WTC11 (cell line): ENCODE measurements at regions not wholly inside any gene's neighbourhood (a gene's known extent, or its start where the extent isn't known, plus 50 kb on each side); places are given as distances from the start of the nearest gene placed in this dataset.

Experiments used
- ATAC-seq: fragments of 200-7000 bp; cut with Tn5 transposase; 2 replicates; pipeline ENCODE4 v1.10.0; 2021; ENCODE audit warnings: mild to moderate bottlenecking, moderate library complexity
- CTCF ChIA-PET: fragments of 300-600 bp; sonication (Branson Sonifier 250); formaldehyde crosslinking; loops from one replicate; lab custom pipeline; 2021; ENCODE audit warnings: antibody characterized with exemption; lab: Charles Lee
- POLR2A ChIA-PET: fragments of 350-600 bp; sonication (Branson Sonifier 250); formaldehyde crosslinking; loops from one replicate; lab custom pipeline; 2021; ENCODE audit warnings: antibody characterized with exemption; lab: Charles Lee
- DNase-seq: peaks from one replicate; pipeline ENCODE4 v3.0.0; 2021; ENCODE audit warnings: low spot score
- H3K27ac Mint-ChIP-seq: 2 replicates; pipeline ENCODE4 v1.8.0; 2021; ENCODE audit warnings: mixed read lengths
- H3K27me3 Mint-ChIP-seq: 2 replicates; pipeline ENCODE4 v1.8.0; 2021; ENCODE audit warnings: low read depth, mild to moderate bottlenecking, moderate library complexity, mixed read lengths
- H3K36me3 Mint-ChIP-seq: 2 replicates; pipeline ENCODE4 v1.8.0; 2021; ENCODE audit warnings: mixed read lengths
- H3K4me1 Mint-ChIP-seq: 2 replicates; pipeline ENCODE4 v1.8.0; 2022; ENCODE audit warnings: mixed read lengths
- H3K4me3 Mint-ChIP-seq: 2 replicates; pipeline ENCODE4 v1.8.0; 2021; ENCODE audit warnings: mild to moderate bottlenecking, moderate library complexity, mixed read lengths
- H3K9me3 Mint-ChIP-seq: 2 replicates; pipeline ENCODE4 v1.8.0; 2021; ENCODE audit warnings: mixed read lengths
- ATF1 ChIP-seq: sonication (generic); formaldehyde crosslinking; IDR thresholded peaks from 2 replicates; pipeline ENCODE4 v1.8.1; 2023; ENCODE audit warnings: mild to moderate bottlenecking, moderate library complexity, missing genetic modification reagents
- ELF4 ChIP-seq: sonication (generic); formaldehyde crosslinking; IDR thresholded peaks from 2 replicates; pipeline ENCODE4 v1.8.1; 2022; ENCODE audit warnings: low read depth, mild to moderate bottlenecking, moderate library complexity, missing genetic modification reagents
- ETV6 ChIP-seq: sonication (generic); formaldehyde crosslinking; IDR thresholded peaks from 2 replicates; pipeline ENCODE4 v1.8.1; 2022; ENCODE audit warnings: mild to moderate bottlenecking, missing genetic modification reagents
- MYBL2 ChIP-seq: sonication (generic); formaldehyde crosslinking; IDR thresholded peaks from 2 replicates; pipeline ENCODE4 v1.8.1; 2023; ENCODE audit warnings: mild to moderate bottlenecking, moderate library complexity, missing genetic modification reagents
- NR3C1 ChIP-seq: sonication (generic); formaldehyde crosslinking; conservative IDR thresholded peaks from 2 replicates; pipeline ENCODE4 v1.8.1; 2023; ENCODE audit warnings: low read depth, mild to moderate bottlenecking, missing genetic modification reagents
- OVOL2 ChIP-seq: fragments of 250-450 bp; sonication (Bioruptor Pico); IDR thresholded peaks from 2 replicates; pipeline ENCODE4 v1.9.0; 2021; ENCODE audit warnings: mild to moderate bottlenecking, borderline replicate concordance
- RELA ChIP-seq: sonication (generic); formaldehyde crosslinking; IDR thresholded peaks from 2 replicates; pipeline ENCODE4 v1.8.1; 2022; ENCODE audit warnings: missing genetic modification reagents, mild to moderate bottlenecking, borderline replicate concordance
- ZNF317 ChIP-seq: sonication (generic); formaldehyde crosslinking; IDR thresholded peaks from 2 replicates; pipeline ENCODE4 v1.8.1; 2023; ENCODE audit warnings: low read depth, mild to moderate bottlenecking, moderate library complexity, missing genetic modification reagents, borderline replicate concordance
- ZNF396 ChIP-seq: fragments of 250-450 bp; sonication (Bioruptor Pico); IDR thresholded peaks from 2 replicates; pipeline ENCODE4 v1.8.0; 2021; ENCODE audit warnings: mild to moderate bottlenecking, moderate library complexity, borderline replicate concordance
- ZNF671 ChIP-seq: fragments of 250-450 bp; sonication (Bioruptor Pico); IDR thresholded peaks from 2 replicates; pipeline ENCODE4 v1.8.0; 2021; ENCODE audit warnings: mild to moderate bottlenecking
- TF ChIP-seq, protein P1 (sequence below): fragments of 250-450 bp; sonication (Bioruptor Pico); IDR thresholded peaks from 2 replicates; pipeline ENCODE4 v1.9.0; 2021; ENCODE audit warnings: mild to moderate bottlenecking, borderline replicate concordance
- TF ChIP-seq, protein P2 (sequence below): fragments of 250-450 bp; sonication (Bioruptor Pico); IDR thresholded peaks from 2 replicates; pipeline ENCODE4 v1.9.0; 2021; ENCODE audit warnings: mild to moderate bottlenecking
- TF ChIP-seq, protein P3 (sequence below): sonication (generic); formaldehyde crosslinking; IDR thresholded peaks from 2 replicates; pipeline ENCODE4 v1.8.1; 2023; ENCODE audit warnings: mild to moderate bottlenecking, missing genetic modification reagents
- TF ChIP-seq, protein P4 (sequence below): sonication (generic); formaldehyde crosslinking; IDR thresholded peaks from 2 replicates; pipeline ENCODE4 v1.8.0; 2023; ENCODE audit warnings: mild to moderate bottlenecking, missing genetic modification reagents

DNA sequence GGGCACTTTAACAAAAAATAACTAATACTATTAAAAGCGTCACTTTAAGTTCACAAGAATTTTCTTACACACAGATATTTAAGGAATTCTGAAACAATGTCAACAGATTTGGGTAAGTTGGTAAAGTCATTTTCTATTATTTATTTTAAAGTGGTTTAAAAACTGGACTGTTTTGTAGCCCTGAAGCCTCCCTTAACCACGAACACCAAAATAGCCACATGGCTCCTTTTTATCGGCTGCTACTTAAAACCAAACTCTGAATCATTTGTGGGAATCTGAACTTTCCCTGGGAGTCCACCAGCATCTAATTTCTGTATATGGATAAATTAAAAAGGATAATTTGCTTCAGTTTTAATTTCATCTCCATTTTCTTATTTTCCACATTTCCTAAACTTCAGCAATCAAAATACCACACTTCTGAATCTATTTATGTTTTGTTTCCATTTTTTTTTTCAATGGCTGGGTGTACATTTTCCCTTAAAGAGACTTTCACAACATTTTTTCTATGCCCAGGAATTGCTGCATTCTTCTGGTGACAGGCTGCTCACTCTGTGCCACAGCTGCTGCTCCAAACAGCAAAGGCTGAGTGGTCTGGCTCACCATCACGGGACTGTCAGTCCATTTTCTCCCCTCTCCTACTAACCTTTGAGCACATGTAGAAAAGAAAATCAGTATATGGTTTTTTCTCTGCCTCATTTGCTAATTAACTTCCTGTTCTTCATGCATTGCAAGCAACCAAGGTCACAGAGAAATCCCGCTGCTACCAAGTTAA, 255.5 kb upstream of the KCNJ16 start (continued):
- TF ChIP-seq, protein P1, sequence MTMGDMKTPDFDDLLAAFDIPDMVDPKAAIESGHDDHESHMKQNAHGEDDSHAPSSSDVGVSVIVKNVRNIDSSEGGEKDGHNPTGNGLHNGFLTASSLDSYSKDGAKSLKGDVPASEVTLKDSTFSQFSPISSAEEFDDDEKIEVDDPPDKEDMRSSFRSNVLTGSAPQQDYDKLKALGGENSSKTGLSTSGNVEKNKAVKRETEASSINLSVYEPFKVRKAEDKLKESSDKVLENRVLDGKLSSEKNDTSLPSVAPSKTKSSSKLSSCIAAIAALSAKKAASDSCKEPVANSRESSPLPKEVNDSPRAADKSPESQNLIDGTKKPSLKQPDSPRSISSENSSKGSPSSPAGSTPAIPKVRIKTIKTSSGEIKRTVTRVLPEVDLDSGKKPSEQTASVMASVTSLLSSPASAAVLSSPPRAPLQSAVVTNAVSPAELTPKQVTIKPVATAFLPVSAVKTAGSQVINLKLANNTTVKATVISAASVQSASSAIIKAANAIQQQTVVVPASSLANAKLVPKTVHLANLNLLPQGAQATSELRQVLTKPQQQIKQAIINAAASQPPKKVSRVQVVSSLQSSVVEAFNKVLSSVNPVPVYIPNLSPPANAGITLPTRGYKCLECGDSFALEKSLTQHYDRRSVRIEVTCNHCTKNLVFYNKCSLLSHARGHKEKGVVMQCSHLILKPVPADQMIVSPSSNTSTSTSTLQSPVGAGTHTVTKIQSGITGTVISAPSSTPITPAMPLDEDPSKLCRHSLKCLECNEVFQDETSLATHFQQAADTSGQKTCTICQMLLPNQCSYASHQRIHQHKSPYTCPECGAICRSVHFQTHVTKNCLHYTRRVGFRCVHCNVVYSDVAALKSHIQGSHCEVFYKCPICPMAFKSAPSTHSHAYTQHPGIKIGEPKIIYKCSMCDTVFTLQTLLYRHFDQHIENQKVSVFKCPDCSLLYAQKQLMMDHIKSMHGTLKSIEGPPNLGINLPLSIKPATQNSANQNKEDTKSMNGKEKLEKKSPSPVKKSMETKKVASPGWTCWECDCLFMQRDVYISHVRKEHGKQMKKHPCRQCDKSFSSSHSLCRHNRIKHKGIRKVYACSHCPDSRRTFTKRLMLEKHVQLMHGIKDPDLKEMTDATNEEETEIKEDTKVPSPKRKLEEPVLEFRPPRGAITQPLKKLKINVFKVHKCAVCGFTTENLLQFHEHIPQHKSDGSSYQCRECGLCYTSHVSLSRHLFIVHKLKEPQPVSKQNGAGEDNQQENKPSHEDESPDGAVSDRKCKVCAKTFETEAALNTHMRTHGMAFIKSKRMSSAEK (CRISPR knock-in tag) = no peak
- TF ChIP-seq, protein P2, sequence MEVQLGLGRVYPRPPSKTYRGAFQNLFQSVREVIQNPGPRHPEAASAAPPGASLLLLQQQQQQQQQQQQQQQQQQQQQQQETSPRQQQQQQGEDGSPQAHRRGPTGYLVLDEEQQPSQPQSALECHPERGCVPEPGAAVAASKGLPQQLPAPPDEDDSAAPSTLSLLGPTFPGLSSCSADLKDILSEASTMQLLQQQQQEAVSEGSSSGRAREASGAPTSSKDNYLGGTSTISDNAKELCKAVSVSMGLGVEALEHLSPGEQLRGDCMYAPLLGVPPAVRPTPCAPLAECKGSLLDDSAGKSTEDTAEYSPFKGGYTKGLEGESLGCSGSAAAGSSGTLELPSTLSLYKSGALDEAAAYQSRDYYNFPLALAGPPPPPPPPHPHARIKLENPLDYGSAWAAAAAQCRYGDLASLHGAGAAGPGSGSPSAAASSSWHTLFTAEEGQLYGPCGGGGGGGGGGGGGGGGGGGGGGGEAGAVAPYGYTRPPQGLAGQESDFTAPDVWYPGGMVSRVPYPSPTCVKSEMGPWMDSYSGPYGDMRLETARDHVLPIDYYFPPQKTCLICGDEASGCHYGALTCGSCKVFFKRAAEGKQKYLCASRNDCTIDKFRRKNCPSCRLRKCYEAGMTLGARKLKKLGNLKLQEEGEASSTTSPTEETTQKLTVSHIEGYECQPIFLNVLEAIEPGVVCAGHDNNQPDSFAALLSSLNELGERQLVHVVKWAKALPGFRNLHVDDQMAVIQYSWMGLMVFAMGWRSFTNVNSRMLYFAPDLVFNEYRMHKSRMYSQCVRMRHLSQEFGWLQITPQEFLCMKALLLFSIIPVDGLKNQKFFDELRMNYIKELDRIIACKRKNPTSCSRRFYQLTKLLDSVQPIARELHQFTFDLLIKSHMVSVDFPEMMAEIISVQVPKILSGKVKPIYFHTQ (CRISPR knock-in tag) = no peak
- TF ChIP-seq ELF4 (CRISPR knock-in tag) (no peak), RELA (CRISPR knock-in tag) (no peak)

DNA sequence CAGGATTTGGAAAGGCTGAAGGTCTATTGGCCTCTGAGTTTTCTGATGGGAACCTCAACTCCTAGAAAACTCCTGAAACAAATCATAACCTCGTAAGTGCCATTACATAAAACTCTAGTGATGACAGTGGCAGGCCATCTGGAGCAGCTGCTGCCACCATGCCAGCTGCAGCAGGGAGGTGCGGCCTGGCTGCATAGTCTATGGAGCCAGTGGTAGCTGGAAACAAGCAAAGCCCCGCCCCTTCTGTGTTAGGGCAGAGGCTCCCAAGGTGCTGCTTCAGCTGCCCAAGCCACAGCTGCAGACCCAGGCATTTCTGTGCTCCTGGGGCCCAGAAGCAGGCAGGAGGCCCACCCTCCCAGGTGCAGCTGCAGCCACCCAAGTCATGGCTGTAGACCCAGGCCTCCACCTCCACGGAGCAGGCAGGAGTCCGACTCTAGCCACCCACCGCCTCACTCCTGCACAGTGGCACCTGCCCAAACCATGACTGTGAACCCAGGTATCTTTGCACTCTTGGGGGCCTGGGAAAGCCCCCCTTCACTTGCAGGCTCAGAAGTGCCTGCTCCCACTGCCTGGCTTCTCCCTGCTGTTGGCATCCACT, 254.1 kb upstream of the KCNJ16 start:
- ChIA-PET POLR2A (no interaction called here), CTCF (no interaction called here)
- peak; percentile 41; the same call in 1 of the 2 replicates for ATAC-seq
- Mint-ChIP-seq H3K4me1 (no peaks in the 10 kb centered on the region), H3K9me3 (peaks cover 22% of the 10 kb centered on the region), H3K27me3 (no peaks in the 10 kb centered on the region), H3K4me3 (no peak overlapping the region), H3K36me3 (no peaks in the 10 kb centered on the region), H3K27ac (no peak overlapping the region)
- DNase-seq = no peak
- TF ChIP-seq, protein P1 (CRISPR knock-in tag) = no peak
- no peak for TF ChIP-seq ETV6 (CRISPR knock-in tag)
- TF ChIP-seq ATF1 (CRISPR knock-in tag) = no peak
- no peak for TF ChIP-seq NR3C1 (CRISPR knock-in tag)

DNA sequence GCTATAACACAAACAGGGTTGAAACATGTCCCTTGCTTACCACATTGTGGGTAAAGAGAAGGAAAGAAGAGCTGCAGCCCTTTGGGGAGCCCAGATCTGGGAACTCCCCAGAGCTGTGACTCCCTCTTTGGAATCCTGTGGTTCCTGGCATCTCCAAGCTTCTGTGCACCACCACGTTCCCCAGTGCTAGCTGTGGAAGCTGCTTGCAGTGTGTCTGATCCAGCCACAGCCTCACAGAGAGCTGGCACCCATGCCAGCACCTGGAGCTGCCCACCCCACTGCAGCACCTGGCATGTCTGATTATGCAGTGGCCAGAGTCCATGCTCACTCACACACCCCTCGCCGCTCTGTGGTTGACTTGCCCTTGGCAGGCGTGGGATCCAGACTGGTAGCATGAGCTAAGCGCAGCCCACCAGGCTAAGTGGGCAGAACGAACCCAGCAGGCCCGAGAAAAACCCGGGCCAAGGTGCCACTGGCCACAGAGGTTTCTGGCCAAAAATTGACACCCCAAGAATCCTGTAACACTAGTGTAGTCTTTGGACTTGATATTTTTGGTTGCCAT, 252.6 kb upstream of the KCNJ16 start:
- no peaks in the 10 kb centered on the region for H3K27me3 Mint-ChIP-seq
- H3K27ac Mint-ChIP-seq = no peak overlapping the region
- ATAC-seq = no peak
- peaks cover 31% of the 10 kb centered on the region for H3K9me3 Mint-ChIP-seq
- DNase-seq = no peak
- CTCF ChIA-PET = interaction anchor here (1.4 kb wide), 1 partner anchor 215 kb away, joined by 5 read pairs; no protein-coding TSS in a partner anchor
- H3K36me3 Mint-ChIP-seq = no peaks in the 10 kb centered on the region
- no peaks in the 10 kb centered on the region for H3K4me1 Mint-ChIP-seq
- POLR2A ChIA-PET = no interaction called here
- no peak overlapping the region for H3K4me3 Mint-ChIP-seq
- TF ChIP-seq MYBL2 (CRISPR knock-in tag) (no peak), OVOL2 (CRISPR knock-in tag) (no peak), ZNF671 (CRISPR knock-in tag) (no peak), ZNF396 (CRISPR knock-in tag) (no peak), ZNF317 (no peak)
- TF ChIP-seq, protein P3, sequence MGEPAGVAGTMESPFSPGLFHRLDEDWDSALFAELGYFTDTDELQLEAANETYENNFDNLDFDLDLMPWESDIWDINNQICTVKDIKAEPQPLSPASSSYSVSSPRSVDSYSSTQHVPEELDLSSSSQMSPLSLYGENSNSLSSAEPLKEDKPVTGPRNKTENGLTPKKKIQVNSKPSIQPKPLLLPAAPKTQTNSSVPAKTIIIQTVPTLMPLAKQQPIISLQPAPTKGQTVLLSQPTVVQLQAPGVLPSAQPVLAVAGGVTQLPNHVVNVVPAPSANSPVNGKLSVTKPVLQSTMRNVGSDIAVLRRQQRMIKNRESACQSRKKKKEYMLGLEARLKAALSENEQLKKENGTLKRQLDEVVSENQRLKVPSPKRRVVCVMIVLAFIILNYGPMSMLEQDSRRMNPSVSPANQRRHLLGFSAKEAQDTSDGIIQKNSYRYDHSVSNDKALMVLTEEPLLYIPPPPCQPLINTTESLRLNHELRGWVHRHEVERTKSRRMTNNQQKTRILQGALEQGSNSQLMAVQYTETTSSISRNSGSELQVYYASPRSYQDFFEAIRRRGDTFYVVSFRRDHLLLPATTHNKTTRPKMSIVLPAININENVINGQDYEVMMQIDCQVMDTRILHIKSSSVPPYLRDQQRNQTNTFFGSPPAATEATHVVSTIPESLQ = no peak
- TF ChIP-seq, protein P4, sequence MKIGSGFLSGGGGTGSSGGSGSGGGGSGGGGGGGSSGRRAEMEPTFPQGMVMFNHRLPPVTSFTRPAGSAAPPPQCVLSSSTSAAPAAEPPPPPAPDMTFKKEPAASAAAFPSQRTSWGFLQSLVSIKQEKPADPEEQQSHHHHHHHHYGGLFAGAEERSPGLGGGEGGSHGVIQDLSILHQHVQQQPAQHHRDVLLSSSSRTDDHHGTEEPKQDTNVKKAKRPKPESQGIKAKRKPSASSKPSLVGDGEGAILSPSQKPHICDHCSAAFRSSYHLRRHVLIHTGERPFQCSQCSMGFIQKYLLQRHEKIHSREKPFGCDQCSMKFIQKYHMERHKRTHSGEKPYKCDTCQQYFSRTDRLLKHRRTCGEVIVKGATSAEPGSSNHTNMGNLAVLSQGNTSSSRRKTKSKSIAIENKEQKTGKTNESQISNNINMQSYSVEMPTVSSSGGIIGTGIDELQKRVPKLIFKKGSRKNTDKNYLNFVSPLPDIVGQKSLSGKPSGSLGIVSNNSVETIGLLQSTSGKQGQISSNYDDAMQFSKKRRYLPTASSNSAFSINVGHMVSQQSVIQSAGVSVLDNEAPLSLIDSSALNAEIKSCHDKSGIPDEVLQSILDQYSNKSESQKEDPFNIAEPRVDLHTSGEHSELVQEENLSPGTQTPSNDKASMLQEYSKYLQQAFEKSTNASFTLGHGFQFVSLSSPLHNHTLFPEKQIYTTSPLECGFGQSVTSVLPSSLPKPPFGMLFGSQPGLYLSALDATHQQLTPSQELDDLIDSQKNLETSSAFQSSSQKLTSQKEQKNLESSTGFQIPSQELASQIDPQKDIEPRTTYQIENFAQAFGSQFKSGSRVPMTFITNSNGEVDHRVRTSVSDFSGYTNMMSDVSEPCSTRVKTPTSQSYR = no peak
